Nucleus accumbens (tissue), 56 donors: ENCODE measurements at regions not wholly inside any gene's neighbourhood (a gene's known extent, or its start where the extent isn't known, plus 50 kb on each side); places are given as distances from the start of the nearest gene placed in this dataset.

Experiments used
- DNase-seq, 56 donors: peaks; one replicate each; lab custom pipeline; 2025; lab: John Stamatoyannopoulos, UW

- no peak for DNase-seq
Observed at GRCh38 chr5:124292322-124292855, 454.1 kb downstream of the ZNF608 start.

- peak in 29 of 56 donors; percentile 4 to 61 (median 26) for DNase-seq
Observed at GRCh38 chr5:124289641-124290311, 456.7 kb downstream of the ZNF608 start.

- DNase-seq = peak in 52 of 56 donors; percentile 3 to 84 (median 62)
Observed at GRCh38 chr5:124289130-124289529, 457.3 kb downstream of the ZNF608 start.

- DNase-seq = no peak
Observed at GRCh38 chr5:124287813-124288212, 458.6 kb downstream of the ZNF608 start.

GRCh38 chr5:124285733-124286132 is 460.7 kb downstream of the ZNF608 start:
- DNase-seq = no peak

GRCh38 chr5:124285071-124285470 is 461.4 kb downstream of the ZNF608 start:
- peak in 1 of 56 donors; percentile 5 for DNase-seq

GRCh38 chr5:124283031-124283430 is 463.4 kb downstream of the ZNF608 start:
- no peak for DNase-seq

GRCh38 chr5:124280079-124280478 is 466.4 kb downstream of the ZNF608 start:
- DNase-seq = no peak

- no peak for DNase-seq
Observed at GRCh38 chr5:124279146-124279876, 467.1 kb downstream of the ZNF608 start.

- DNase-seq = no peak
Observed at GRCh38 chr5:124278636-124279035, 467.8 kb downstream of the ZNF608 start.

- no peak for DNase-seq
Observed at GRCh38 chr5:124277767-124278545, 468.5 kb downstream of the ZNF608 start.

- DNase-seq = no peak
Observed at GRCh38 chr5:124276166-124276565, 470.3 kb downstream of the ZNF608 start.

- DNase-seq = no peak
Observed at GRCh38 chr5:124274949-124275348, 471.5 kb downstream of the ZNF608 start.

GRCh38 chr5:124264499-124264898 is 481.9 kb downstream of the ZNF608 start:
- DNase-seq = no peak

- DNase-seq = peak in 36 of 56 donors; percentile 19 to 81 (median 47)
Observed at GRCh38 chr5:124263680-124264491, 482.6 kb downstream of the ZNF608 start.

- no peak for DNase-seq
Observed at GRCh38 chr5:124262991-124263571, 483.4 kb downstream of the ZNF608 start.

- DNase-seq = peak in 3 of 56 donors; percentile 5 to 22 (median 9)
Observed at GRCh38 chr5:124262470-124262869, 484.0 kb downstream of the ZNF608 start.

GRCh38 chr5:124261848-124262247 is 484.6 kb downstream of the ZNF608 start:
- DNase-seq = no peak

- DNase-seq = no peak
Observed at GRCh38 chr5:124260921-124261515, 485.4 kb downstream of the ZNF608 start.
